HG03558 (cell line): ENCODE measurements at regions not wholly inside any gene's neighbourhood (a gene's known extent, or its start where the extent isn't known, plus 50 kb on each side); places are given as distances from the start of the nearest gene placed in this dataset.
"Not testable (repeated sequence)": the region's sequence is repeated elsewhere in the genome, so short reads cannot be mapped to it uniquely, and the experiment has no call there.

Source experiments
- ATAC-seq: cut with Tn5 transposase; IDR thresholded peaks from one replicate; pipeline ENCODE4 v1.9.1; 2021; ENCODE audit warnings: moderate number of reproducible peaks; ENCODE audit not compliant: unreplicated experiment; ENCODE audit errors: extremely low read depth

DNA sequence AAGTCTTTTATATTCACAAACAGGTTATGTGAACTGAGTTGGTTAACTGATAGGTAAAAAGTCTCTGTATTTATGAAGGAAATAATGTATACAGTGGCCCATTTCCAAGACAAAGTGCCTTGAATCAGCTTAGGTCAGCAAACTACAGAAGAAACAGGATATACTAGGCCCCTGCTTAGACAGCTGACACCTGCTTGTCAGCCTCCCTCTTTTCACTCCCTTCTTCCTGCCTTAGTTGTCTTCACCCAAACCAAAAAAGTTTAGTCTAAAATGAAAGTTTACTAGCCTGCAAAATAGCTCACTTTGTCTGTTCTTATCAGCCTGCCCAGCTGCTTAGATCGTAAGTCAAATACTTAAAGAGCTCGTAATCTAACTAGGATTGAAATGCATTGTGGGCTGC lies 644.6 kb downstream of the ANKRD7 start:
- not testable (repeated sequence) for ATAC-seq

DNA sequence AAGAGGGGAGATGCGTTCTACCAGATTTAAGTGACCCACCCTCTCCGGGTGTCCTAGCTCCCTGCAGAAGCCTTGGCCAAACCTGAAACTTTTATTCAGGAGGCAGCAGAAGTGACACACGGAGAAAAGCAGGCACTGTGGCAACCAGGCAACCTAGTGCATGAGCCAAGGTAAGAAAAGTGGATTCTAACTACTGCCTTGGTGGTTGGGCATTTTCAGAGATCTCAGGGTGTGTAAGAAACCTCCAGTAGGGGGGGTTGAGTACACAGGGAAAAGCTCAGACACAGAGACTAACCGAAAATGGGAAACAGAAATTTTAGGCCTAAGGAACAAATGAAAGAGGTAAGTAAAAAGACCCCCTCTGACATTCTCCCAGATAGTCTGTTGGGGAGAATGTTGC lies 645.7 kb downstream of the ANKRD7 start:
- no peak for ATAC-seq

GRCh38 chr7:118872568-118872967 lies 648.1 kb downstream of the ANKRD7 start:
- ATAC-seq: no peak

GRCh38 chr7:118877187-118877586 lies 652.7 kb downstream of the ANKRD7 start:
- no peak for ATAC-seq

GRCh38 chr7:118878336-118878735 lies 653.8 kb downstream of the ANKRD7 start:
- no peak for ATAC-seq

- ATAC-seq: no peak
These were observed 673.8 kb downstream of the ANKRD7 start for GRCh38 chr7:118898284-118898683.

DNA sequence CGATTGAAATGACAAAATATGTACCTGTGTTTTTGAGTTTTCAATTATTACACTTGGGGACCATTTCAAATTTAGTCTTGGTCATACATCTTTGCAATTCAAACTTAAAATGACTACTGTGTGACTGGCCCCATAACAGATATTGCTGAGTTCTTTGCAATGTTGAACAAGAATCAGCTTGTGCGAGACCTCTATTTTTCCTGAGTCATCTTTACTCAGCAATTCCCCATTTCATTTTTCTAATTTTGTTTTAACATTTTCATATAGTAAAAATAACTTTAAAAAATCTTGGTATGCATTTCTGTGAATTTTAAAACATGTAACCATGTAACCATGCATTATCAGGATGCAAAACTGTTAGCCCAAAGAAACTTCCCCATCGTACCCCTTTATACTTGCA lies 678.1 kb downstream of the ANKRD7 start:
- ATAC-seq: no peak

DNA sequence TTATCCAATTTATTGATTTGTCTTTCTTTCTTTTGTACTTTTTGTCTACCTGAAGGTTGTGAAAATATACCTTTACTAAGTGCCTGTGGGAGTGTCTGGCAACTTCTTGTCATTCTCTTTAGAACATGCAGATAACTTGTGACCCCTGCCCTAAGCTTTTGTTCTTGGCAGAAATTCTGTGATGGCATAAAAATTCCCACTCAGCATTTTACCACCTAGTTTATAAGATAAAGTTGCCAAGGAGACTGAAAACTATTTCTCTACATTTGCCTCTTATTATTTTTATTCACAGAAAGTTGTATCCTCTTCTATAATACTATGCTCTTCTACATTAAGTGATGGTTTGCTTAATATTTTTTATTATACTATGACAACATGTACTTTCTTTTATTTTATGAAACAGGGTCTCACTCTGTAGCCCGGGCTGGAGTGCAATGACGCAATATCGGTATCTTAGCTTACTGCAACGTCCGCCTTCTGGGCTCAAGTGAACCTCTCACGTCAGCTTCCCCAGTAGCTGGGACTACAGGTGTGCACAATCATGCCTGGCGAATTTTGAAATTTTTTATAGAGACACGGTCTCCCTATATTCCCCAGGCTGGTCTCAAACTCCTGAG lies 683.5 kb downstream of the ANKRD7 start:
- no peak for ATAC-seq

GRCh38 chr7:118916120-118916519 lies 691.6 kb downstream of the ANKRD7 start:
- not testable (repeated sequence) for ATAC-seq

- no peak for ATAC-seq
These were observed 694.1 kb downstream of the ANKRD7 start for GRCh38 chr7:118918556-118918955.

GRCh38 chr7:118938845-118939244 lies 714.3 kb downstream of the ANKRD7 start:
- ATAC-seq: no peak

- ATAC-seq: no peak
These were observed 719.8 kb downstream of the ANKRD7 start for GRCh38 chr7:118944271-118944670.

GRCh38 chr7:118945911-118946682 lies 721.6 kb downstream of the ANKRD7 start:
- no peak for ATAC-seq

DNA sequence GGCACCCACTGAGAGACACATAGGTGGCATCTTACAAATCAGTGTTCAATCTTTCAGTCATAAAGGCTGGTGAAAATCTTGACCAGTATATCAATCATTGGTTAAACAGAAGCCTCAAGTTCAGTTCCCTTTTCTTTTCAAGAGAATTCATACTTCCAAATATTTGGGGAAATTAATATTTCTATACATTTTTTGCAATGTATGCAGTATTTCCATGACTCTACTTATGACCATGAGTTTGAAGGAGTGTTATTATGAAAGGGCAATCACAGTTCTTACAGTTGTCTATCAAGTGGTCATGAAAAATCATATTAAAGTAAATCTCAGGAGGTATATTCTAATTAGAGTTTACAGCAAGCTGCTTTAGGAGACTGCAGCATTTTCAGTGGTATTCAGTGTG lies 724.0 kb downstream of the ANKRD7 start:
- no peak for ATAC-seq

DNA sequence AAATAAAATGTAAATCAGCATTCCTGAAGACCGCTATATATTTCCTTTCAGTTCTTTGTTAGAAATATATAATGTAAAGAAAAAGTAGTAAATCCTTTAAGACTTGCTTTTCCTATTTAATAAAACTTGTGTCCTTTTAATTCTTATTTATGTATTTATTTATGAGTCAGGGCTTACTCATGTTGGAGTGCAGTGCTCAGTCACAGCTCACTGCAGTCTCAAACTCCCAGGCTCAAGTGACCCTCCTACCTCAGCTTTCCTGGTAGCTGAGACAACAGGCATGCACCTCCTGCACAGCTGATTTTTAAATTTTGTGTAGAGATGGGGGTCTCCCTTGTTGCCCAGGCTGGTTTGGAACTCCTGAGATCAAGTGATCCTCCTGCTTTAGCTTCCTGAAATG lies 724.5 kb downstream of the ANKRD7 start:
- no peak for ATAC-seq

GRCh38 chr7:118956285-118956684 lies 731.8 kb downstream of the ANKRD7 start:
- not testable (repeated sequence) for ATAC-seq

- no peak for ATAC-seq
These were observed 744.9 kb downstream of the ANKRD7 start for GRCh38 chr7:118969370-118969769.

DNA sequence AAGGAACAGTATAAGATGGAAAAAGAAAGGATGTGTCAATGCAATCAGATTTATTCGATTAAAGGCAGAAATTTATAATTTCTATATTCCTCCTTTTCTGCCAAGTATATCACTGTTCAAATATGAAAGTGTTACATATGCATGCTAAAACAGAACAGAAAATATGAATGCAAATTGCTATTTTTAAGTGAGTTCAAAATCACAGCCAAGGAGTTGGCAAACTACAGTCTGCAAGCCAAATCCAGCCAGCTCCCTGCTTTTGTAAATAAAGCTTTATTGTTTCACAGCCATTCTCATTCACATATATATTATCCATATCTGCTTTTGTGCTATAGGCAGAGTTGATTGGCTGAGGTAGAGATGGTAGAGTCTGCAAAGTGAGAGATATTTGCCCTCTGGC lies 747.2 kb downstream of the ANKRD7 start:
- no peak for ATAC-seq

DNA sequence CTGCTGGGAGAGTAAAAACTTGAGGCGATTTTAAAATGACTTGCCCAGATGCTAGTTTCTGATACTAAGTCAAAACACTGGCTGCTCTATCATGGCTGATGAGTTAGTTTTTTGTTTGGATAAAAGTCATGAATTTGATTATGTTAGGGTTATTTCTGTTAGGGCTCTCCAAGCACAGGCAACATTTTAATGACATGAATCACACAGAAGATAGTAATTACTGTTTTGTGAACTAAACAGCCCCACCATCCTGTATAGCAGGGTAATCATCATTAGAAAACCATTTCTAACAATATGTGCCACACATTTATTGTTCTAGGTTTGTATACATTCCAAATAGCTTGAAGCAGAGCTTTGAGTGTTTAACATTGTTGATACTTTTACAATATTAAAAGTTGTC lies 750.3 kb downstream of the ANKRD7 start:
- no peak for ATAC-seq

GRCh38 chr7:118995350-118995749 lies 770.8 kb downstream of the ANKRD7 start:
- no peak for ATAC-seq

- ATAC-seq: no peak
These were observed 782.7 kb downstream of the ANKRD7 start for GRCh38 chr7:119007236-119007635.

- ATAC-seq: no peak
These were observed 786.1 kb downstream of the ANKRD7 start for GRCh38 chr7:119010635-119011034.
